ENCODE measurements at regions not wholly inside any gene's neighbourhood (a gene's known extent, or its start where the extent isn't known, plus 50 kb on each side); places are given as distances from the start of the nearest gene placed in this dataset.

DNA sequence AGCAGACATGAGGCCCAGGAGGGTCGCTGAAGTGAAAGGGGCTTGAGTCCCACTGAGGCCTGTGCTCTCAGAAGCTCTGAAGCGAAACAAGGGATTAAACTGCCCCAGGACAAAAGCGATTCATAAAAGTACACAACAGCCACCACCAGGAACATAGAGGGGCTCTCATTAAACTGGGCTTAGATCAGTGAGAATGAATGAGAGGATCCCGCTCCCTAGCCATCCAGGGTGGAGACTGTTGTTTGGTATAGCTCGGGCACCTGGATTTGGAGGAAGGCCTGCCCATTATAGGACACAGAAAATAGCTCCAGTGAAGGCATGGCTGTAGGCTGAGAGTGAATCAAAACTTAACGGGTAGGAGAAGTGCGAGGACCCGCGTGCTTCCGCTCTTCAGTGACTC lies 91.6 kb upstream of the TAB2 start:
- TF ChIP-seq, protein P1, sequence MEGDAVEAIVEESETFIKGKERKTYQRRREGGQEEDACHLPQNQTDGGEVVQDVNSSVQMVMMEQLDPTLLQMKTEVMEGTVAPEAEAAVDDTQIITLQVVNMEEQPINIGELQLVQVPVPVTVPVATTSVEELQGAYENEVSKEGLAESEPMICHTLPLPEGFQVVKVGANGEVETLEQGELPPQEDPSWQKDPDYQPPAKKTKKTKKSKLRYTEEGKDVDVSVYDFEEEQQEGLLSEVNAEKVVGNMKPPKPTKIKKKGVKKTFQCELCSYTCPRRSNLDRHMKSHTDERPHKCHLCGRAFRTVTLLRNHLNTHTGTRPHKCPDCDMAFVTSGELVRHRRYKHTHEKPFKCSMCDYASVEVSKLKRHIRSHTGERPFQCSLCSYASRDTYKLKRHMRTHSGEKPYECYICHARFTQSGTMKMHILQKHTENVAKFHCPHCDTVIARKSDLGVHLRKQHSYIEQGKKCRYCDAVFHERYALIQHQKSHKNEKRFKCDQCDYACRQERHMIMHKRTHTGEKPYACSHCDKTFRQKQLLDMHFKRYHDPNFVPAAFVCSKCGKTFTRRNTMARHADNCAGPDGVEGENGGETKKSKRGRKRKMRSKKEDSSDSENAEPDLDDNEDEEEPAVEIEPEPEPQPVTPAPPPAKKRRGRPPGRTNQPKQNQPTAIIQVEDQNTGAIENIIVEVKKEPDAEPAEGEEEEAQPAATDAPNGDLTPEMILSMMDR (IDR thresholded peaks at IDR 0.05; ENCODE audit: borderline replicate concordance, insufficient read depth, low read depth, low read length) = no peak
- H3K4me3 ChIP-seq (ENCODE audit: low read depth, low read length) = no peak overlapping the region

DNA sequence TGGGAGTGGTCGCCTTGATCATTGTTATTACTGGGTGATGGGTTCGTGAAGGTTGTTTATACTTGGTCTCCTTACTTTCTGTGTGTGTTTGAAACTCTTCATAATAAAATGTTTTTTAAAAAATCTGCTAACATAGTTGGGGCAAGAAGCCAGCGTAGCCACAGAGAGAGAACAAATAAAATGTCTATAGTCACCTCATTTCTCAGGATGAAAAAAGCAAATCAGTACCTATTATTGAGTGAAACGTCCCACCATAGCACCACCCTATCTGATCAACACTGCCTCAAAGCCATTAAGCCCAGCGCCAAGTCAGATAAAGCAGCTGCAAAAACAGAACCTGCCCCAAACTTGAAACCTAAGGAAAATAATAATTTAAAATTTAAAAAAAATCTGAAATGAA lies 89.7 kb upstream of the TAB2 start:
- no peak overlapping the region for H3K4me3 ChIP-seq (ENCODE audit: low read depth, low read length)
- TF ChIP-seq, protein P1 (IDR thresholded peaks at IDR 0.05; ENCODE audit: borderline replicate concordance, insufficient read depth, low read depth, low read length) = no peak

DNA sequence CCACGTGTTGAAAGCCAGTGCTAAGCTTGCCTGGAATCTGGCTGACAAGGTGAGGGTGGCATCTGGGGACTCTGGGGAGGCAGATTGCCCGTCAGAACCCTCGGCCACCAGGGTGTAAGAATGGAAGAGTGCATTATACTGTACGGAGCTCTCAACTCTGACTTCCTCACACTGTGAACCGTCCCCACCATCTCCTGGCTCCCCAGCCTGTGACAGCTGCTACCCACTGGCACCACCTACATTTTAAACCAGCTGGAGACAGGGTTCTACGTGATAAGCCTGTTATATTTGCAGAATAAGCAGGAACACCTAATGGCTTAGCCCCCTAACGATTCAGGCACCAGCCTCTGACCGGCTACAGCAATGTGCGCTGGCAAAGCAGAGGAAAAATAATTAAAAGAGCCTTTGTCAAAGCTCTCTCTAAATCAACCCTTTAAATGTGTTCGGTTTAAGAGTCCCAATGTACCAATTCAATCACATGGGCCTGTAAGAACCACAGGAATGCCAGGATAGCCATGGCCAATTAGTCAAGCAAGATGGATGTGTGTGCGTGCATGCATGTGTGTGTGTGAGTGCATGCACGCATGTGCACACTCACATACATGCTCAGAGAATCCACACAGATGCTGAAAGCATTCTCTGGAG lies 89.1 kb upstream of the TAB2 start:
- TF ChIP-seq, protein P1 (IDR thresholded peaks at IDR 0.05; ENCODE audit: borderline replicate concordance, insufficient read depth, low read depth, low read length) = no peak
- H3K4me3 ChIP-seq (ENCODE audit: low read depth, low read length) = no peak overlapping the region

DNA sequence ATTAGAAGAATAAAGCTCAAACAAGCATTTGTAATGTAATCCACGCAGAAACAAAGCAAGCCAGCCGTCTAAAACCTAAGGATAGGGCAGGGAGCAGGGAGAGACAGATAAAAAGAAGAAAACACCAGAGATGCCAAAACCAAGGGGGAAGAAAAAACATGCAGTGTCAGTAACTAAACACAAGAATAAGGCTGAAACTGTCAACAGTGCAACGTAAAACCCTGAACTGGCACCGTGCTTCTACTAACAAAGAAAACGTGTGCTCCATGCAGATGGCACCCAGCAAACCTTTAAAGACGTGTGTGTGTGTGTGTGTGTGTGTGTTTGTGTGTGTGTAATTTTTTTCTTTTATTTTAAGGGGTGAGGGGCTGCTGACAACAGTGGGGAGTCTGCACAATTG lies 88.4 kb upstream of the TAB2 start:
- TF ChIP-seq, protein P1 (IDR thresholded peaks at IDR 0.05; ENCODE audit: borderline replicate concordance, insufficient read depth, low read depth, low read length) = no peak
- H3K4me3 ChIP-seq (ENCODE audit: low read depth, low read length) = no peak overlapping the region

DNA sequence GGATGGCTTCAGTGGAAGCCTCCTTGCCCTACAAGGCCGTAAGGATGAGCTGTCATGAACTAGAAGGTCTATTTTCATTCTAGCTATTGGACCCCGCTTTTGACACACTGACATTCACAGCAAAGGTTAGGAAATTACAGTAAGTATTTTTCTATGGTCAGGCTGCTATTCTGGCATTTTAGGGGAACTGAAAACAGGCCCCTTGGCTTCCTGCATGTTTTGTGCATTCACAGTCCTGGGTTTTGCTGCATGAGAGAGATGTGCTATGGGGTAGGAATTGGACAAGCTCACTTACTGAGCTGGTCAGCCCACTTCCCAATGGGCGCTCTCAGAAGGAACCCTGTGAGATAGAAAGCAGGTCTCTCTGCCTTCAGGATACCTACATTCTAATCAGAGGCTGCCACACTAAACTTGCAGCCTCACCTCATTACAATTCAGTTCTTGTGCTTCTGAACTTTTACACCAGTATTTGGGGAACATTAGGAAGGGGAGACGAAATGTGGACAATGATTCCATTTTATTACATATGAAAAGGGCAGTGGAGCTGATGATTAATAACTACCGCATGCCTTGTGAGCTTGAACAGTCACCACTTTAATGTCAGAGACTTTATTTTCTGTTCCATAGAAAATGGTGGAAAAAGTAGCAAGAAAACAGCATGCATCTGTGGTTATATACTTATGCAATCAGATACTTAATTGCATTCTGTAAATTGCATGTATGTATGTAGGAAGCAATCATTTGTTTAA lies 86.6 kb upstream of the TAB2 start:
- TF ChIP-seq, protein P1 (IDR thresholded peaks at IDR 0.05; ENCODE audit: borderline replicate concordance, insufficient read depth, low read depth, low read length) = no peak
- H3K4me3 ChIP-seq (ENCODE audit: low read depth, low read length) = no peak overlapping the region

DNA sequence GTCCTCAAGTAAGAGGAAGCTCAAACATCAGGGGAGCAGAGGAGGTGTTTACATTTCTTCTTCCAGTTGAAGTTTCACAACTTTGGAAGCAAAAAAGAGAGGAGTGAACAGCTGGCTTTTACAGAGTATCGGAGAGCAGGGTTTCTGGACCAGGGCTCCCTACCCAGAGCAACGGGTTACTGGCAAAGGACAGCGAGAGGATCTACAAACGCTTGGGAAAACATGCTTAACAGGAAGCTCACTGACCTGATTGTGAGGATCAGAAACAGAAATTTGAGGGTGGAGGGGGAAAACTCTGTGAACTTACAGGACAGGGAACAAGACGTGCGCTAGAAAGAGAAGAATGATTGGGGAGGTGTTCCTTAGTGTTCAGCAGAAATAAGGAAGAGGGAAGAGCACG lies 85.7 kb upstream of the TAB2 start:
- TF ChIP-seq, protein P1 (IDR thresholded peaks at IDR 0.05; ENCODE audit: borderline replicate concordance, insufficient read depth, low read depth, low read length) = no peak
- no peak overlapping the region for H3K4me3 ChIP-seq (ENCODE audit: low read depth, low read length)

Measured in GM12875 (cell line).